ENCODE measurements at regions not wholly inside any gene's neighbourhood (a gene's known extent, or its start where the extent isn't known, plus 50 kb on each side); places are given as distances from the start of the nearest gene placed in this dataset.

GRCh38 chr22:27150544-27150941 lies 493.2 kb downstream of the MIAT start:
- TF ChIP-seq, protein P1, sequence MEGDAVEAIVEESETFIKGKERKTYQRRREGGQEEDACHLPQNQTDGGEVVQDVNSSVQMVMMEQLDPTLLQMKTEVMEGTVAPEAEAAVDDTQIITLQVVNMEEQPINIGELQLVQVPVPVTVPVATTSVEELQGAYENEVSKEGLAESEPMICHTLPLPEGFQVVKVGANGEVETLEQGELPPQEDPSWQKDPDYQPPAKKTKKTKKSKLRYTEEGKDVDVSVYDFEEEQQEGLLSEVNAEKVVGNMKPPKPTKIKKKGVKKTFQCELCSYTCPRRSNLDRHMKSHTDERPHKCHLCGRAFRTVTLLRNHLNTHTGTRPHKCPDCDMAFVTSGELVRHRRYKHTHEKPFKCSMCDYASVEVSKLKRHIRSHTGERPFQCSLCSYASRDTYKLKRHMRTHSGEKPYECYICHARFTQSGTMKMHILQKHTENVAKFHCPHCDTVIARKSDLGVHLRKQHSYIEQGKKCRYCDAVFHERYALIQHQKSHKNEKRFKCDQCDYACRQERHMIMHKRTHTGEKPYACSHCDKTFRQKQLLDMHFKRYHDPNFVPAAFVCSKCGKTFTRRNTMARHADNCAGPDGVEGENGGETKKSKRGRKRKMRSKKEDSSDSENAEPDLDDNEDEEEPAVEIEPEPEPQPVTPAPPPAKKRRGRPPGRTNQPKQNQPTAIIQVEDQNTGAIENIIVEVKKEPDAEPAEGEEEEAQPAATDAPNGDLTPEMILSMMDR (IDR thresholded peaks at IDR 0.05) = no peak
- TF ChIP-seq EZH2 (IDR thresholded peaks at IDR 0.05; ENCODE audit: borderline replicate concordance, insufficient read depth, low read depth, low read length, poor library complexity, severe bottlenecking) = no peak
